ENCODE measurements at regions not wholly inside any gene's neighbourhood (a gene's known extent, or its start where the extent isn't known, plus 50 kb on each side); places are given as distances from the start of the nearest gene placed in this dataset.

- TF ChIP-seq CTCF (IDR thresholded peaks at IDR 0.05) = no peak
- TF ChIP-seq EP300 (IDR thresholded peaks at IDR 0.05) = no peak
- TF ChIP-seq POLR2A (IDR thresholded peaks at IDR 0.05) = no peak
These were observed 158.6 kb upstream of the THUMPD2 start for GRCh38 chr2:39937621-39938020.

All from ovary (tissue), 3 donors.